HEK293 (cell line): ENCODE measurements at regions not wholly inside any gene's neighbourhood (a gene's known extent, or its start where the extent isn't known, plus 50 kb on each side); places are given as distances from the start of the nearest gene placed in this dataset.
"Not testable (repeated sequence)": the region's sequence is repeated elsewhere in the genome, so short reads cannot be mapped to it uniquely, and the experiment has no call there.

Experiments
- CTCF ChIA-PET: fragments of 350-600 bp; formaldehyde crosslinking; extraction: SDS; loops from one replicate; lab custom pipeline; 2021; ENCODE audit warnings: antibody characterized with exemption; lab: Yijun Ruan, JAX
- POLR2A ChIA-PET: fragments of 300-600 bp; formaldehyde crosslinking; extraction: SDS; loops from one replicate; lab custom pipeline; 2020; ENCODE audit warnings: antibody characterized with exemption, inconsistent platforms; lab: Yijun Ruan, JAX
- H3K27ac ChIP-seq: fragments of 200-500 bp; sonication (Bioruptor generic); 2 replicates; pipeline ENCODE4 v1.5.1; 2014; ENCODE audit warnings: low read depth, low read length, control low read depth, inconsistent platforms; ENCODE audit errors: extremely low read depth
- H3K36me3 ChIP-seq, 2 experiments: fragments of 200-500 bp in 1 of 2; sonication (Bioruptor generic) in 1 of 2; 1 replicate in 1 of 2; 2 replicates in 1 of 2; pipeline ENCODE4 v1.5.1; 2014 to 2017; ENCODE audit warnings: inconsistent platforms in 2 of 2, low read length in 2 of 2; ENCODE audit not compliant: control insufficient read depth in 2 of 2, insufficient read depth in 1 of 2
- H3K4me1 ChIP-seq: fragments of 200-500 bp; sonication (Bioruptor generic); 2 replicates; pipeline ENCODE4 v1.5.1; 2014; ENCODE audit warnings: mild to moderate bottlenecking, low read length, inconsistent platforms; ENCODE audit not compliant: control insufficient read depth, insufficient read depth
- H3K4me3 ChIP-seq: 2 replicates; pipeline ENCODE4 v1.5.1; 2011; ENCODE audit warnings: low read depth, mild to moderate bottlenecking, control low read depth, low read length, moderate library complexity
- H3K9me3 ChIP-seq: fragments of 200-500 bp; sonication (Bioruptor generic); 2 replicates; pipeline ENCODE4 v1.5.1; 2014; ENCODE audit warnings: low read depth, low read length, inconsistent platforms; ENCODE audit not compliant: control insufficient read depth, insufficient read depth
- SALL2 ChIP-seq: fragments of 450-650 bp; formaldehyde crosslinking; IDR thresholded peaks from 2 replicates; pipeline ENCODE4 v1.5.0; 2017; ENCODE audit warnings: missing biosample characterization, mild to moderate bottlenecking, missing genetic modification characterization, borderline replicate concordance
- YY1 ChIP-seq: fragments of 450-650 bp; formaldehyde crosslinking; IDR thresholded peaks from 2 replicates; pipeline ENCODE4 v1.5.1; 2018; ENCODE audit warnings: missing biosample characterization, missing genetic modification characterization
- YY2 ChIP-seq: fragments of 450-650 bp; formaldehyde crosslinking; IDR thresholded peaks from 2 replicates; pipeline ENCODE4 v1.5.1; 2016; ENCODE audit warnings: missing biosample characterization, missing genetic modification characterization
- ZNF140 ChIP-seq: fragments of 450-650 bp; formaldehyde crosslinking; IDR thresholded peaks from 2 replicates; pipeline ENCODE4 v1.5.1; 2016; ENCODE audit warnings: missing biosample characterization, missing genetic modification characterization
- ZNF274 ChIP-seq, 2 experiments: fragments of 200-500 bp in 1 of 2; fragments of 450-650 bp in 1 of 2; sonication (Bioruptor generic) in 1 of 2; formaldehyde crosslinking in 1 of 2; IDR thresholded peaks; 2 replicates each; pipeline versions ENCODE4 v1.5.1 to v1.6.1; 2014 to 2016; ENCODE audit warnings: borderline replicate concordance in 1 of 2, inconsistent platforms in 1 of 2, low read length in 1 of 2, missing biosample characterization in 1 of 2, missing genetic modification characterization in 1 of 2
- ZNF48 ChIP-seq: fragments of 450-650 bp; formaldehyde crosslinking; IDR thresholded peaks from 2 replicates; pipeline ENCODE4 v1.5.1; 2016; ENCODE audit warnings: missing biosample characterization, missing genetic modification characterization
- ZNF544 ChIP-seq: fragments of 450-650 bp; formaldehyde crosslinking; IDR thresholded peaks from 2 replicates; pipeline ENCODE4 v1.5.0; 2017; ENCODE audit warnings: missing biosample characterization, missing genetic modification characterization
- ZNF555 ChIP-seq: fragments of 450-650 bp; formaldehyde crosslinking; conservative IDR thresholded peaks from 2 replicates; pipeline ENCODE4 v1.5.1; 2017; ENCODE audit warnings: missing biosample characterization, mild to moderate bottlenecking, missing genetic modification characterization, inconsistent platforms
- ZNF600 ChIP-seq: fragments of 450-650 bp; formaldehyde crosslinking; IDR thresholded peaks from 2 replicates; pipeline ENCODE4 v1.5.1; 2016; ENCODE audit warnings: missing biosample characterization, missing genetic modification characterization
- ZNF692 ChIP-seq: fragments of 450-650 bp; formaldehyde crosslinking; IDR thresholded peaks from 2 replicates; pipeline ENCODE4 v1.5.1; 2016; ENCODE audit warnings: missing biosample characterization, missing genetic modification characterization
- ZNF776 ChIP-seq: fragments of 450-650 bp; formaldehyde crosslinking; IDR thresholded peaks from 2 replicates; pipeline ENCODE4 v1.5.0; 2017; ENCODE audit warnings: missing biosample characterization, missing genetic modification characterization, borderline replicate concordance
- ZNF843 ChIP-seq: fragments of 450-650 bp; formaldehyde crosslinking; IDR thresholded peaks from 2 replicates; pipeline ENCODE4 v1.5.1; 2016; ENCODE audit warnings: missing biosample characterization, missing genetic modification characterization
- TF ChIP-seq, protein P1 (sequence below): fragments of 450-650 bp; formaldehyde crosslinking; IDR thresholded peaks from 2 replicates; pipeline ENCODE4 v1.5.1; 2016; ENCODE audit warnings: missing biosample characterization, missing genetic modification characterization, low read depth
- TF ChIP-seq, protein P2 (sequence below): fragments of 450-650 bp; formaldehyde crosslinking; IDR thresholded peaks from 2 replicates; pipeline ENCODE4 v1.5.1; 2016; ENCODE audit warnings: missing biosample characterization, missing genetic modification characterization, borderline replicate concordance

DNA sequence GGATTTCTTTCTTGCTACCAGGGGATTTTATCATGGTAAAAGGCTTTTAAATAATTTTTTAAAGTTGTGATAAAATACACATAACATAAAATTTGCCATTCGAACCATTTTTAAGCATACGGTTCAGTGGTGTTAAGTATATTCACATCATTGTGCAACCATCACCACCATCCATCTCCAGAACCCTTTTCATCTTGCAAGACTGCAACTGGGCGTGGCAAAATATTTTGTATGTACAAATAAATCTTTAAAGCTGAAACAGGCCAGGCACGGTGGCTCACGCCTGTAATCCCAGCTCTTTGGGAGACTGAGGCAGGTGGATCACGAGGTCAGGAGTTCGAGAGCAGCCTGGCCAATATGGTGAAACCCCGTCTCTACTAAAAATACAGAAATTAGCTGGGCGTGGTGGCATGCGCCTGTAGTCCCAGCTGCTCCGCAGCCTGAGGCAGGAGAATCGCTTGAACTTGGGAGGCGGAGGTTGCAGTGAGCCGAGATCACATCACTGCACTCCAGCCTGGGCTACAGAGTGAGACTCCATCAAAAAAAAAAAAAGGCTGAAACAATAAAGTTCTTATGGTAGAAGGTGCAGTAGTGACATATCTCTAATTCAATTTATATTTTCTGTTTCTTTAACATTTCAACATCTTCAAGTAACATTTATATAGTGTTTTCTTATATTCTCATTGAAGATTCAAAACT lies 138.6 kb downstream of the SOX4 start:
- ChIA-PET CTCF (interaction anchor here (0.6 to 0.7 kb wide), 3 partner anchors 9 to 59 kb away, joined by 3 to 5 read pairs (median 3); no protein-coding TSS in a partner anchor), POLR2A (interaction anchor here (0.9 to 2.0 kb wide), 5 partner anchors 16 to 214 kb away, joined by 3 to 8 read pairs (median 6); partner anchors contain the start of gene SOX4)
- not testable (repeated sequence) for H3K27ac ChIP-seq, H3K36me3 ChIP-seq, H3K4me3 ChIP-seq, H3K9me3 ChIP-seq
- peaks cover 19% of the 10 kb centered on the region for H3K4me1 ChIP-seq

DNA sequence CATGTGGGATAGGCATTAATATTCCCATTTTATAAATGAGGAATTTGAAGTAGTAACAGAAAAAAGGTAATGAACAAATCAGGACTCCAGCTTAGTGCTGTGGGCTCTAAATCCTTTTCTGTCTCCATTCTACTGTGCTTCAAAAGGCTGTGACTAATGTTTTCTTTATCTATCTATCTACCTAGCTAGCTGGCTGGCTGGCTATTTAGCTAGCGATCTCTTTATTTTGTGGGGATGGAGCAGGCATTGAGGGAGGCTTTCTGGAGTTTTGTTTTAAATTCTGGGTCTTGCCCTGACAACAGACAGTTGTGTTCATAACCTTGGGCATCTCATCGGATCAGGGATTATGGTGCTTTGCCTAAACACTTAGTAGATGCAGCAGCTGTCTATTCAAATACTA lies 139.2 kb downstream of the SOX4 start:
- no peak overlapping the region for H3K4me3 ChIP-seq
- ChIA-PET POLR2A (interaction anchor here (0.9 to 2.0 kb wide), 4 partner anchors 16 to 145 kb away, joined by 3 to 8 read pairs (median 6); partner anchors contain the start of gene SOX4), CTCF (interaction anchor here (0.6 kb wide), 3 partner anchors 8 to 1028 kb away, joined by 3 to 5 read pairs (median 3); no protein-coding TSS in a partner anchor)
- no peaks in the 10 kb centered on the region for H3K36me3 ChIP-seq
- no peaks in the 10 kb centered on the region for H3K9me3 ChIP-seq
- H3K27ac ChIP-seq: no peak overlapping the region
- TF ChIP-seq ZNF140: no peak
- TF ChIP-seq ZNF555 (tag by site-specific recombination): no peak
- no peak for TF ChIP-seq YY1 (tag by site-specific recombination)
- no peak for TF ChIP-seq ZNF544 (tag by site-specific recombination)
- TF ChIP-seq, protein P1, sequence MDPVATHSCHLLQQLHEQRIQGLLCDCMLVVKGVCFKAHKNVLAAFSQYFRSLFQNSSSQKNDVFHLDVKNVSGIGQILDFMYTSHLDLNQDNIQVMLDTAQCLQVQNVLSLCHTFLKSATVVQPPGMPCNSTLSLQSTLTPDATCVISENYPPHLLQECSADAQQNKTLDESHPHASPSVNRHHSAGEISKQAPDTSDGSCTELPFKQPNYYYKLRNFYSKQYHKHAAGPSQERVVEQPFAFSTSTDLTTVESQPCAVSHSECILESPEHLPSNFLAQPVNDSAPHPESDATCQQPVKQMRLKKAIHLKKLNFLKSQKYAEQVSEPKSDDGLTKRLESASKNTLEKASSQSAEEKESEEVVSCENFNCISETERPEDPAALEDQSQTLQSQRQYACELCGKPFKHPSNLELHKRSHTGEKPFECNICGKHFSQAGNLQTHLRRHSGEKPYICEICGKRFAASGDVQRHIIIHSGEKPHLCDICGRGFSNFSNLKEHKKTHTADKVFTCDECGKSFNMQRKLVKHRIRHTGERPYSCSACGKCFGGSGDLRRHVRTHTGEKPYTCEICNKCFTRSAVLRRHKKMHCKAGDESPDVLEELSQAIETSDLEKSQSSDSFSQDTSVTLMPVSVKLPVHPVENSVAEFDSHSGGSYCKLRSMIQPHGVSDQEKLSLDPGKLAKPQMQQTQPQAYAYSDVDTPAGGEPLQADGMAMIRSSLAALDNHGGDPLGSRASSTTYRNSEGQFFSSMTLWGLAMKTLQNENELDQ (tag by site-specific recombination): no peak
- no peak for TF ChIP-seq ZNF692 (tag by site-specific recombination)
- TF ChIP-seq ZNF274 (IDR thresholded peaks at IDR 0.05; ENCODE audit: low read length): no peak
- no peak for TF ChIP-seq ZNF274 (tag by site-specific recombination; IDR thresholded peaks at IDR 0.05; ENCODE audit: borderline replicate concordance)
- TF ChIP-seq ZNF48 (tag by site-specific recombination): no peak
- no peak for TF ChIP-seq YY2 (tag by site-specific recombination)
- TF ChIP-seq ZNF843: no peak
- TF ChIP-seq ZNF600 (tag by site-specific recombination): no peak
- TF ChIP-seq, protein P2, sequence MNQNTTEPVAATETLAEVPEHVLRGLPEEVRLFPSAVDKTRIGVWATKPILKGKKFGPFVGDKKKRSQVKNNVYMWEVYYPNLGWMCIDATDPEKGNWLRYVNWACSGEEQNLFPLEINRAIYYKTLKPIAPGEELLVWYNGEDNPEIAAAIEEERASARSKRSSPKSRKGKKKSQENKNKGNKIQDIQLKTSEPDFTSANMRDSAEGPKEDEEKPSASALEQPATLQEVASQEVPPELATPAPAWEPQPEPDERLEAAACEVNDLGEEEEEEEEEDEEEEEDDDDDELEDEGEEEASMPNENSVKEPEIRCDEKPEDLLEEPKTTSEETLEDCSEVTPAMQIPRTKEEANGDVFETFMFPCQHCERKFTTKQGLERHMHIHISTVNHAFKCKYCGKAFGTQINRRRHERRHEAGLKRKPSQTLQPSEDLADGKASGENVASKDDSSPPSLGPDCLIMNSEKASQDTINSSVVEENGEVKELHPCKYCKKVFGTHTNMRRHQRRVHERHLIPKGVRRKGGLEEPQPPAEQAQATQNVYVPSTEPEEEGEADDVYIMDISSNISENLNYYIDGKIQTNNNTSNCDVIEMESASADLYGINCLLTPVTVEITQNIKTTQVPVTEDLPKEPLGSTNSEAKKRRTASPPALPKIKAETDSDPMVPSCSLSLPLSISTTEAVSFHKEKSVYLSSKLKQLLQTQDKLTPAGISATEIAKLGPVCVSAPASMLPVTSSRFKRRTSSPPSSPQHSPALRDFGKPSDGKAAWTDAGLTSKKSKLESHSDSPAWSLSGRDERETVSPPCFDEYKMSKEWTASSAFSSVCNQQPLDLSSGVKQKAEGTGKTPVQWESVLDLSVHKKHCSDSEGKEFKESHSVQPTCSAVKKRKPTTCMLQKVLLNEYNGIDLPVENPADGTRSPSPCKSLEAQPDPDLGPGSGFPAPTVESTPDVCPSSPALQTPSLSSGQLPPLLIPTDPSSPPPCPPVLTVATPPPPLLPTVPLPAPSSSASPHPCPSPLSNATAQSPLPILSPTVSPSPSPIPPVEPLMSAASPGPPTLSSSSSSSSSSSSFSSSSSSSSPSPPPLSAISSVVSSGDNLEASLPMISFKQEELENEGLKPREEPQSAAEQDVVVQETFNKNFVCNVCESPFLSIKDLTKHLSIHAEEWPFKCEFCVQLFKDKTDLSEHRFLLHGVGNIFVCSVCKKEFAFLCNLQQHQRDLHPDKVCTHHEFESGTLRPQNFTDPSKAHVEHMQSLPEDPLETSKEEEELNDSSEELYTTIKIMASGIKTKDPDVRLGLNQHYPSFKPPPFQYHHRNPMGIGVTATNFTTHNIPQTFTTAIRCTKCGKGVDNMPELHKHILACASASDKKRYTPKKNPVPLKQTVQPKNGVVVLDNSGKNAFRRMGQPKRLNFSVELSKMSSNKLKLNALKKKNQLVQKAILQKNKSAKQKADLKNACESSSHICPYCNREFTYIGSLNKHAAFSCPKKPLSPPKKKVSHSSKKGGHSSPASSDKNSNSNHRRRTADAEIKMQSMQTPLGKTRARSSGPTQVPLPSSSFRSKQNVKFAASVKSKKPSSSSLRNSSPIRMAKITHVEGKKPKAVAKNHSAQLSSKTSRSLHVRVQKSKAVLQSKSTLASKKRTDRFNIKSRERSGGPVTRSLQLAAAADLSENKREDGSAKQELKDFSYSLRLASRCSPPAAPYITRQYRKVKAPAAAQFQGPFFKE (tag by site-specific recombination): no peak
- no peak for TF ChIP-seq SALL2 (tag by site-specific recombination)
- no peak for TF ChIP-seq ZNF776
- H3K4me1 ChIP-seq: peaks cover 19% of the 10 kb centered on the region
